Hepatocyte (in vitro differentiated cells): ENCODE measurements at regions not wholly inside any gene's neighbourhood (a gene's known extent, or its start where the extent isn't known, plus 50 kb on each side); places are given as distances from the start of the nearest gene placed in this dataset.

Source experiments
- EZH2 ChIP-seq: fragments of 200-600 bp; sonication (generic); IDR thresholded peaks from 2 replicates; pipeline ENCODE4 v1.6.1; 2016; ENCODE audit warnings: antibody characterized with exemption, mild to moderate bottlenecking, borderline replicate concordance
- EZH2phosphoT487 ChIP-seq: fragments of 200-600 bp; sonication (generic); IDR thresholded peaks from one replicate; pipeline ENCODE4 v1.6.1; 2018; ENCODE audit warnings: antibody characterized with exemption, mild to moderate bottlenecking, low read depth, moderate library complexity; ENCODE audit not compliant: unreplicated experiment, severe bottlenecking
- TF ChIP-seq, protein P1 (sequence below): fragments of 200-600 bp; sonication (generic); IDR thresholded peaks from 2 replicates; pipeline ENCODE4 v1.5.1; 2016; ENCODE audit warnings: antibody characterized with exemption, mild to moderate bottlenecking; ENCODE audit not compliant: poor library complexity

DNA sequence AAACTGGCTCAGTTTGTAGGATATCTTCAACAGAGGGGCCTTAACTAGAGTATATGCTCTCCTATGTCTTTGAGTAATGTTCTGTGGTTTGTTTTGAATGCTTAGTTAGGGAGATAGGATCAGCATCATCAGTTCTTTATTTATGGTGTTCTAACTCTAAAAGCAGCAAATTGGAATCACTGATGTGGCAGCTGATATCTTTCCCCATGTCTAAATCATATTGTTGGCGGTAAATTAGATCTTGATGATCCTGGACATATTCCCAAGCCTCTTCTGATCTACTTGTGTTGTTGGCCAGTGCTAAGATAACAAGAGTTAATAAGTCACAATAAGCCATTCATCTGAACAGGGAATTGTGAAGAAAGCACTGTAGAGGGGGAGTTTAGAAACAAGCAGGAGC, 332.4 kb upstream of the DAB2 start:
- TF ChIP-seq EZH2 (no peak), EZH2phosphoT487 (no peak)
- TF ChIP-seq, protein P1, sequence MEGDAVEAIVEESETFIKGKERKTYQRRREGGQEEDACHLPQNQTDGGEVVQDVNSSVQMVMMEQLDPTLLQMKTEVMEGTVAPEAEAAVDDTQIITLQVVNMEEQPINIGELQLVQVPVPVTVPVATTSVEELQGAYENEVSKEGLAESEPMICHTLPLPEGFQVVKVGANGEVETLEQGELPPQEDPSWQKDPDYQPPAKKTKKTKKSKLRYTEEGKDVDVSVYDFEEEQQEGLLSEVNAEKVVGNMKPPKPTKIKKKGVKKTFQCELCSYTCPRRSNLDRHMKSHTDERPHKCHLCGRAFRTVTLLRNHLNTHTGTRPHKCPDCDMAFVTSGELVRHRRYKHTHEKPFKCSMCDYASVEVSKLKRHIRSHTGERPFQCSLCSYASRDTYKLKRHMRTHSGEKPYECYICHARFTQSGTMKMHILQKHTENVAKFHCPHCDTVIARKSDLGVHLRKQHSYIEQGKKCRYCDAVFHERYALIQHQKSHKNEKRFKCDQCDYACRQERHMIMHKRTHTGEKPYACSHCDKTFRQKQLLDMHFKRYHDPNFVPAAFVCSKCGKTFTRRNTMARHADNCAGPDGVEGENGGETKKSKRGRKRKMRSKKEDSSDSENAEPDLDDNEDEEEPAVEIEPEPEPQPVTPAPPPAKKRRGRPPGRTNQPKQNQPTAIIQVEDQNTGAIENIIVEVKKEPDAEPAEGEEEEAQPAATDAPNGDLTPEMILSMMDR: no peak
